ENCODE measurements at regions not wholly inside any gene's neighbourhood (a gene's known extent, or its start where the extent isn't known, plus 50 kb on each side); places are given as distances from the start of the nearest gene placed in this dataset.

DNA sequence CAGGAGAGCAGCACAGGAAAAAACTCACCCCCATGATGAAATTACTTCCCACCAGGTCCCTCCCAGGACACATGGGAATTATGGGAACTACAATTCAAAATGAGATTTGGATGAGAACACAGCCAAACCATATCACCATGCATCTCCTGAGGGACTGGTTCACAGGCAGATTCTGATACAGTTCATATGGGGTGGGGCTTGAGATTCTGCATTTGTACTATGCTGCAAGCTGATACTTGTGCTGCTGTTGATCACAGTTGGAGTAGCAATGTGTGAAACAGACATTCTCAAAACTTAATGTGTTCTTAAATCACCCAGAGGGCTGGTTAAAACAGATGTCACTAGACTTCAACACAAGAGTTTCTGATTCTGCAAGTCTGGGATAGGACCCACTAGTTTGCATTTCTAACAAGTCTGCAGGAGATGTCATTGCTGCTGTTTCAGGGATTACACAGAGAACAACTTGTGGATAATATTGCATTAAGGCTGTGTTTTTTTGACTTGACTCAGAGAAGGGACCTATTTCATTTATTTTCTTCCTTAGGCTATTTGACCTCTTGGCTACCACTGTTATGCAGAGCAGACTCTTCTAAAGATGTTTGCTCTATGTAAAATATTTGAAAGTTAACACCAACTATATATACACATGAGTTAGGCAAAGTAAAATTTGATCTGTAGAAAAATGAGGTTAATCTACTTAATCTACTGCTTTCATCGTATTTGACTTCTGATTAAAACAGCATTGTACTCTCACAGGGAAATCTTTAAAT lies 194.2 kb upstream of the CNTN3 start:
- no peak for DNase-seq (ENCODE audit: extremely low spot score)
- no peaks in the 10 kb centered on the region for H3K36me3 ChIP-seq (ENCODE audit: insufficient read depth)
- no peaks in the 10 kb centered on the region for H3K4me1 ChIP-seq (ENCODE audit: insufficient read depth)
- no peak overlapping the region for H3K4me3 ChIP-seq (ENCODE audit: low read depth, low read length)
- no peak overlapping the region for H3K27ac ChIP-seq (ENCODE audit: low read depth)
- 30% methylated on average over 1 of the region's 1 CpG for WGBS

DNA sequence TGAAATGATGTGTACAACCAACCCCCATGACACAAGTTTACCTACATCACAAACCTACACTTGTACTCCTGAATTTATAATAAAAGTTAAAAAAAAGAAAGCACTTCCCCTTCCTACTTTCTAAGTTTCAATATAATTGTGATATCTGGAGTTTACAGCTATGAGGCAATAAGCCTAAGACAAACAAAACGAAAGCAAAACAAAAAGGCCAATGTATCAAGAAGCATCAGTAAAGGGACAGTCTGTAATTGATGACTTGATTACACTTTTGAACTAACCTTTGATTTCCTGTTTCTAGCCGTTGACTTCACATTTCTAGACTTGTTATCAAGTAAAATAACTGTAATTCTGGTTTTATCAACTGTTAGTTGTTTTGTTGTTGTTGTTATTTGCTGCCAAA lies 187.5 kb upstream of the CNTN3 start:
- WGBS = 59% methylated on average over 2 of the region's 2 CpGs
- Histone ChIP-seq H3K27ac (ENCODE audit: low read depth) (no peak overlapping the region), H3K4me1 (ENCODE audit: insufficient read depth) (no peaks in the 10 kb centered on the region), H3K4me3 (ENCODE audit: low read depth, low read length) (no peak overlapping the region), H3K36me3 (ENCODE audit: insufficient read depth) (no peaks in the 10 kb centered on the region)
- DNase-seq (ENCODE audit: extremely low spot score) = no peak

DNA sequence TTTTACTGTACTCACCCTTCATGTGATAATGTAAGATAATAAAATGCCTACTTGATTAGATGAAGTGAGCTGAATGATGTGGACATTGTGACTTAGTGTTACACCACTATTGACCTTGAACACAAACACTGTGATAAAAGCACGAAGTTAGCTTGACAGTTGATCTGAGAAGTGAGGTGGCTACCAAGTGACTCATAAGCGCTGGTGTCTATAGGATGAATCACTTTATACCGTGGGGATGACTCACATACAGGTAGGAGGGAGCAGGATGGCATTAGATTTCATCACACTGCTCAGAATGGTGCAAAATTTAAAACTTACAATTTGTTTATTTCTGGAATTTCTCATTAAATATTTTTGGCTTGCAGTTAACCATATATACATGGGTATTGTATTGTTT lies 174.7 kb upstream of the CNTN3 start:
- H3K4me3 ChIP-seq (ENCODE audit: low read depth, low read length) = no peak overlapping the region
- DNase-seq (ENCODE audit: extremely low spot score) = no peak
- H3K27ac ChIP-seq (ENCODE audit: low read depth) = no peak overlapping the region
- no peaks in the 10 kb centered on the region for H3K4me1 ChIP-seq (ENCODE audit: insufficient read depth)
- WGBS = 72% methylated on average over 3 of the region's 3 CpGs
- H3K36me3 ChIP-seq (ENCODE audit: insufficient read depth) = no peaks in the 10 kb centered on the region

DNA sequence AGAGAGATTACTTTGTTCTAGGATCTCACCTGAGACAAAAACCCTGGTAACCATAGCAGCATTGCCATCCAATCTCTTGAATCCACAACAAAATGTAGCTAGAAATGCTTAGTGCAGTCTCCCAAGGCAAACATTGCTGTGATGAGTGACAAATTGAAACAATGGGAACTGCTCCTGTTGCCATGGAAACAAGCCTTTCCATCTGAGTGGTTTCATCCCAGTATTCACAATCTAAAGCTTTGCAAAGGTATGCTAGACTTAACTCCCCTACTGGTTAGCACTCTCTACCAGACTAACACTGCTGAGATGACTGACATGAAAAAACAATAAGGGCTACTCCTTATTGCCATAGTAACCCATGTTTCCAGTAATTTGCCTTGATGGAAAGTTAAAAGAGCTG lies 172.6 kb upstream of the CNTN3 start:
- H3K4me1 ChIP-seq (ENCODE audit: insufficient read depth) = no peaks in the 10 kb centered on the region
- DNase-seq (ENCODE audit: extremely low spot score) = no peak

DNA sequence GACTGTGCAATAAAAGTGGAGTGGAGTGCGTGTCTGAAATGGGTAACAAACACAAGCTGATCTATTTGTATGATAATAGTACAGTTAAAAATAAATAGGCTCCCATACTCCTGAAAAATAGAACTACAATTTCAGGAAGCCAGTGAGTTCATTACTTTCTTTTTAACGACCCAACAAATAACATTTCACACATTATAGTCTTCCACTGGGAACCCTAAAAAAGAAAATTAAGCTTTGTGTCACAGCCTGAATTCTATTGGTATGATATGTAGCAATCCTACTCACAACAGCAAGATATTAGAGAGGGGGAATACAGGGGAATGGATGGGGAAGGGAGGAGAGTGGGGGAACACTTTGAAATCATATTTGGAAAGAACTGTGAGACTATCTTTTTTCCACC lies 156.9 kb upstream of the CNTN3 start:
- H3K27ac ChIP-seq (ENCODE audit: low read depth) = no peak overlapping the region
- H3K4me3 ChIP-seq (ENCODE audit: low read depth, low read length) = no peak overlapping the region
- no peak for DNase-seq (ENCODE audit: extremely low spot score)
- 75% methylated on average over 2 of the region's 2 CpGs for WGBS
- H3K4me1 ChIP-seq (ENCODE audit: insufficient read depth) = no peaks in the 10 kb centered on the region
- no peaks in the 10 kb centered on the region for H3K36me3 ChIP-seq (ENCODE audit: insufficient read depth)

More for the DNA sequence above, 172.6 kb upstream of the CNTN3 start:
- Histone ChIP-seq H3K36me3 (ENCODE audit: insufficient read depth) (no peaks in the 10 kb centered on the region), H3K27ac (ENCODE audit: low read depth) (no peak overlapping the region), H3K4me3 (ENCODE audit: low read depth, low read length) (no peak overlapping the region)

DNA sequence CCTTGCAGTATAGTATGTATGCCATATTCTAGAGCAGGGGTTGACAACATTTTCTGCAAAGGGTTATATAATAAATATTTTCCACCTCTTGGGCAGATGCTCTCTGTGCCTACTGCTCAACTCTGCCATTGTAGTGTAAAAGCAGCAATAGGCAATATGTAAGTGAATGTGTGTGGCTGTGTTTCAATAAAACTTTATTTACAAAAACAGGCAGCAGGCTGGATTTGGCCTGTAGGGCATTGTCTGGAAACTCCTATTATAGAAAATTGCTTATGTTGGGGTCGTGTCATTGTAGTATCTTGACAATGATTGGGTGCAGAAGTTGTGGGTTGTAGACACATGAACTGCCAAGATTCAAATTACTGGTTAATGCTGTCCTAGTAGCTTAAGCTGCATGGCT lies 153.6 kb upstream of the CNTN3 start:
- 53% methylated on average over 1 of the region's 1 CpG for WGBS

DNA sequence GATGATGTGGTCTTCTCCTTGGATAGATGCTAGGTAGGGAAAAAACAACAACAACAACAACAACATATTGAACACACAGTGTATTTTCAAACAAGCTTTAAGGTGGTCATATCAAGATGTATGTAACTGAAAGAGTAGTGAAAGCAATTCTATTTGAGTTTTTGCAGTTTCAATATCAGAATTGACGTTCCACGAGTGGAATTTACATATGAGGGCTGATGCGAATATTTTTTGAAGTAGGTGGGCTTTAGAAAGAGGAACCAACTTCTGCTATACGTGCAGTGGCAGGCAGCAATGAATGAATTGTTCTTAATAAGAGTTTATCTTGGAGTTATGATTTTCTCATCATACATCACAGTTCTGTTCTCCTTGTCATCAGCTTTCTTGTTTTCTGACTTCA lies 151.9 kb upstream of the CNTN3 start:
- 83% methylated on average over 4 of the region's 4 CpGs for WGBS
- Histone ChIP-seq H3K4me1 (ENCODE audit: insufficient read depth) (no peaks in the 10 kb centered on the region), H3K27ac (ENCODE audit: low read depth) (no peak overlapping the region), H3K4me3 (ENCODE audit: low read depth, low read length) (no peak overlapping the region), H3K36me3 (ENCODE audit: insufficient read depth) (no peaks in the 10 kb centered on the region)
- DNase-seq (ENCODE audit: extremely low spot score) = no peak

More for the DNA sequence above, 153.6 kb upstream of the CNTN3 start:
- H3K4me3 ChIP-seq (ENCODE audit: low read depth, low read length) = no peak overlapping the region
- H3K27ac ChIP-seq (ENCODE audit: low read depth) = no peak overlapping the region
- no peaks in the 10 kb centered on the region for H3K4me1 ChIP-seq (ENCODE audit: insufficient read depth)
- no peak for DNase-seq (ENCODE audit: extremely low spot score)
- H3K36me3 ChIP-seq (ENCODE audit: insufficient read depth) = no peaks in the 10 kb centered on the region

DNA sequence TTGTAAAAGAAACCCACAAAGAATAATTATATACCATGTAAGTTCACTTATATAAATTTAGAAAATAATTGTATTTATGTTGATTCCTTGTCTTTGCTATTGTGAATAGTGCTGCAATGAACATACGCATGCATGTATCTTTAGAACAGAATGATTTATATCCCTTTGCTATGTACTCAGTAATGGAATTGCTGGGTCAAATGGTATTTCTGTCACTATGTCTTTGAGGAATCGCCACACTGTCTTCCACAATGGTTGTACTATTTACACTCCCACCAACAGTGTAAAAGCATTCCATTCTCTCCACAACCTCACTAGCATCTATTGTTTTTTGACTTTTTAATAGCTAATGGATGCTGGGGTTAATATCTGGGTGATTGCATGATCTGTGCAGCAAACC lies 149.4 kb upstream of the CNTN3 start:
- H3K4me3 ChIP-seq (ENCODE audit: low read depth, low read length) = no peak overlapping the region
- no peaks in the 10 kb centered on the region for H3K36me3 ChIP-seq (ENCODE audit: insufficient read depth)
- WGBS = 80% methylated on average over 2 of the region's 2 CpGs
- H3K27ac ChIP-seq (ENCODE audit: low read depth) = no peak overlapping the region
- H3K4me1 ChIP-seq (ENCODE audit: insufficient read depth) = no peaks in the 10 kb centered on the region
- no peak for DNase-seq (ENCODE audit: extremely low spot score)

DNA sequence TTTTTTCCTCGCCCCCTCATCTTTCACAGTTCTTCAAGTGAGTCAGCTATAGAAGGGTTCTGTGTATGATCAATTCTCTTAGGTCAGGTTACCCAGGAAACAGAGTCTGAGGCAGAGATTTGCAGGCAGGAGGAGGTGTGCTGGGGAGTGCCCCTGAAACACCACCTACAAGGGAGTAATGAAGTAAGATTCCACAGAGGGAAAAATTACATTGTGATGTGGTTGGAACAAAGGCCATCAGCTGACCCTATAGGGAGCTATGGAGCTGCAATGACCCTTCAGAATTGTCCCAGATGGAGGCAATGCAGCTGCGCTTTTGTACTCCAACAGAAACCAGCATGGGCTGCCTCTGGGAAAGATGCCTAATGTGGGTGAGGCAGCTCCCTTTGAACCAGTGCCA lies 142.2 kb upstream of the CNTN3 start:
- DNase-seq (ENCODE audit: extremely low spot score) = no peak
- Histone ChIP-seq H3K36me3 (ENCODE audit: insufficient read depth) (no peaks in the 10 kb centered on the region), H3K4me1 (ENCODE audit: insufficient read depth) (no peaks in the 10 kb centered on the region), H3K4me3 (ENCODE audit: low read depth, low read length) (no peak overlapping the region), H3K27ac (ENCODE audit: low read depth) (no peak overlapping the region)
- 82% methylated on average over 2 of the region's 2 CpGs for WGBS

DNA sequence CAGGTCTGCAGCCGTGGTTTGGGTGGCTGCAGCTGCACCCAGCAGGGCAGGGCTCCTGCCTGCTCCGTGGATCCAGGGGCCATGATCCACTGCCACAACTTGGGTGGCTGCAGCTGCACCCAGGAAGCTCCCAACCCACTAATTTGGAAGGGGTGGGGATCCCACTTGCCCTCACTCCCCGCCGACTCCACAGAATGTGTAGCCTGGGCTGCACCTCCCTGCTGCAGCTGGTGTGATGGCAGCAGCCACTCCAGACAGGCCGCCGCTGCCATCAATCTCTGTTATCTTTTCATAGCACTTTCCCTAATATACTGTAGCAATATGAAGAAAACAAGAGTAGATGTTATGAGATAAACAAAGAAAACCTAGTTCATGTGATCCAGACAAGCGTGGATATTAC lies 137.8 kb upstream of the CNTN3 start:
- no peak for DNase-seq (ENCODE audit: extremely low spot score)
- Histone ChIP-seq H3K36me3 (ENCODE audit: insufficient read depth) (no peaks in the 10 kb centered on the region), H3K27ac (ENCODE audit: low read depth) (no peak overlapping the region), H3K4me3 (ENCODE audit: low read depth, low read length) (no peak overlapping the region), H3K4me1 (ENCODE audit: insufficient read depth) (no peaks in the 10 kb centered on the region)
- WGBS = 86% methylated on average over 7 of the region's 7 CpGs

DNA sequence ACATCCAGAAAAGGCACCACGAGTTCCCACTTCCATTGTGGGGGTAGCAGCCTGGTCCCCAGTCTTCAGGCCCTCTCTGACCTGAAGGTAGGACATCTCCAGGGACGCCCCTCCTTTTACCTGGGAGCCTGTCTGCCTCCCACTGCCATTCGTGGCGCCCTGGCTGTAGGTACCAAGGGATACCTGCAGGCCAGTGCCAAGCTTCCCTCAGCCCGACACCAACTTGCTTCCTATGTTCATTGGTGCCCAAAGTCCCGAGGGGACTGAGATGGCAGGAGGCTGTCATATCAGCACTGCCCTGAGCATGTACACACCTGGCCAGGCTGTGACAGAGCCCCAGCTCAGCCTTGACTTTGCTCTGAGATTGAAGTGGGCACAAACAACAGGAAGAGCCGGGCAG lies 137.3 kb upstream of the CNTN3 start:
- Histone ChIP-seq H3K36me3 (ENCODE audit: insufficient read depth) (no peaks in the 10 kb centered on the region), H3K4me1 (ENCODE audit: insufficient read depth) (no peaks in the 10 kb centered on the region), H3K27ac (ENCODE audit: low read depth) (no peak overlapping the region), H3K4me3 (ENCODE audit: low read depth, low read length) (no peak overlapping the region)
- DNase-seq (ENCODE audit: extremely low spot score) = no peak
- 72% methylated on average over 7 of the region's 7 CpGs for WGBS

DNA sequence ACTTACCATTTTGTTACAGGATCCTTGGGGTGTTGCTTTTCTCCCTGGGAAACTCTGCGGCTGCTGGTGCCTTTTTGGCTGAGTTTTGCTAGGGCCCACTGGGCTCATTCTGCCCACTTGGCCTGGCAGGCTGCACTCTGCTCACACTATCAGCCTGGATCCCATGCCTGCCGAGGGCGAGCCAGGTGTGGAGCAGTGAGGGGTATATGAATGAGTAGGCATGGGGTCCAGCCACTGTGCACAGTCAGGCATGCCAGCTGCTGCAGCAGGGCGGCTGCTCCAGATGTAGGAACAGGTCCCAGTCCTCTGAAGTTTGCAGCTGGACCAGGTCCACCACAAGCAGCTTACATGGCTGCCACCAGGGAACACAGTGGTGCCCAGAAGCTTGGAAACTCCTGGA lies 136.4 kb upstream of the CNTN3 start:
- no peak overlapping the region for H3K27ac ChIP-seq (ENCODE audit: low read depth)
- no peak overlapping the region for H3K4me3 ChIP-seq (ENCODE audit: low read depth, low read length)
- 91% methylated on average over 4 of the region's 4 CpGs for WGBS
- no peak for DNase-seq (ENCODE audit: extremely low spot score)
- no peaks in the 10 kb centered on the region for H3K36me3 ChIP-seq (ENCODE audit: insufficient read depth)
- H3K4me1 ChIP-seq (ENCODE audit: insufficient read depth) = no peaks in the 10 kb centered on the region

DNA sequence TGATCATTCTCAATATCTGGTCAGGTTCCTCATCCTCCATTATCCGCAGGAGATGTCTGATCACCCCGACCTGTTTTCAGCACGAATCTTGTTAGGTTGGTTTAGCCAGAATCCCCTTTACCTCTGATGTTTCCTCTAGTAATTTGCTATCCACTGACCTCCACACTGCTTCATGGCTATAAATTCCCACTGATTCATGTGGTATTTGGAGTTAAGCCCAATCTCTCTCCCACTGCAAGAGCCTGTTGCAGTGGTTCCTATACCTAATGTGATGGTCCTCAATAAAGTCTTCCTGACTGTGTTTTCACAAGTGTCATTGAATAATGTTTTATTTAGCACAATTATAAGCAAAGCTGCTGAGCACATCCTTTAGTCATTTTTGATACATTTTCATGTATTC lies 124.8 kb upstream of the CNTN3 start:
- Histone ChIP-seq H3K36me3 (ENCODE audit: insufficient read depth) (no peaks in the 10 kb centered on the region), H3K4me3 (ENCODE audit: low read depth, low read length) (no peak overlapping the region), H3K4me1 (ENCODE audit: insufficient read depth) (no peaks in the 10 kb centered on the region), H3K27ac (ENCODE audit: low read depth) (no peak overlapping the region)
- DNase-seq (ENCODE audit: extremely low spot score) = no peak
- 88% methylated on average over 3 of the region's 3 CpGs for WGBS

DNA sequence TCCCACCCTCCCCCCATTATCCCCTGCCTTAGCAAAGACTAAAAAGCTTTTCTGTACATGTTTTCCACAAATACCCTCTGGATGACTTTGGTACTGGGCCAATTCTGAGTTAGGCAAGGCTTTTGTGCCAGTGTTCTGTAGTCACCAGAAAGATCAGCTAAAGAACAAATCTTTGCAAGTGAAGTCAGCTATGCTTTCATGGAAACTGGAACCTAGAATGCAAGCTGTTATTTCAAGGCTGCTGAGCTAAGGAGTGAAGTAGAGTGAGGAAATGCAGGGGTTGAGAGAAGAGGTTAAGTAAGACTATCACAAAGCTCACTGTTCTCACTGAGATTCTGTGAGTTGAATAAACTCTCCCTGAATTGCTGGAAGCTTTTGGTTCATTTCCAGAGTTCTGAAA lies 107.8 kb upstream of the CNTN3 start:
- no peak for DNase-seq (ENCODE audit: extremely low spot score)
- Histone ChIP-seq H3K4me3 (ENCODE audit: low read depth, low read length) (no peak overlapping the region), H3K4me1 (ENCODE audit: insufficient read depth) (no peaks in the 10 kb centered on the region), H3K36me3 (ENCODE audit: insufficient read depth) (no peaks in the 10 kb centered on the region), H3K27ac (ENCODE audit: low read depth) (no peak overlapping the region)

DNA sequence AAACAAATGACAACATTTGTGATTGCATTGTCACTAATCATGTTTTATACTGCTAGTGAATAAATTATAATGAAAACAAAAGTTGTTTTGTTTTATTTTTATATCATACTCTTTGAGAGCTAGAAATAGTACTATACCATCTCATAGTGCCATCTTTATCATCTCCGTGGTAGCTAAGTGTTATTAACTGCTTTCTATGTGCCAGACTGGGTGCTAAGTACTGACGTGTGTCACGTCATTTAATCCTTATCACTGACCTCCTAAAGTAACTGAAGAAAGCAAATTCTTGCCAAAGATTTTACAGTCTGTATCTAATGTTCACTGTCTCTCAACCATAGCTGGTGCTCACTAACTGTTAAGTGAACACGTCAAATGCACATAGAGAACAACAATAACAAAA lies 99.5 kb upstream of the CNTN3 start:
- 72% methylated on average over 4 of the region's 4 CpGs for WGBS
- no peaks in the 10 kb centered on the region for H3K4me1 ChIP-seq (ENCODE audit: insufficient read depth)
- no peaks in the 10 kb centered on the region for H3K36me3 ChIP-seq (ENCODE audit: insufficient read depth)
- H3K4me3 ChIP-seq (ENCODE audit: low read depth, low read length) = no peak overlapping the region
- H3K27ac ChIP-seq (ENCODE audit: low read depth) = no peak overlapping the region
- no peak for DNase-seq (ENCODE audit: extremely low spot score)

All from urinary bladder (tissue), 3 donors.